Fibroblast of lung (primary cell): ENCODE measurements at regions not wholly inside any gene's neighbourhood (a gene's known extent, or its start where the extent isn't known, plus 50 kb on each side); places are given as distances from the start of the nearest gene placed in this dataset.

Experiments
- DNase-seq, 2 donors: peaks; one replicate each; pipeline versions ENCODE4 v3.0.0 to v3.0.0-alpha.2; 2010; ENCODE audit warnings: low read depth in 2 of 2
- H2AFZ ChIP-seq: 2 replicates; pipeline ENCODE4 v1.5.1; 2012; ENCODE audit warnings: low read length, control low read depth, inconsistent platforms
- H3K27ac ChIP-seq: 2 replicates; pipeline ENCODE4 v1.5.1; 2011; ENCODE audit warnings: low read length, control low read depth; ENCODE audit not compliant: insufficient read depth
- H3K27me3 ChIP-seq: 2 replicates; pipeline ENCODE4 v1.5.1; 2011; ENCODE audit warnings: mild to moderate bottlenecking, low read length; ENCODE audit not compliant: control insufficient read depth, insufficient read depth
- H3K36me3 ChIP-seq: 2 replicates; pipeline ENCODE4 v1.5.1; 2011; ENCODE audit warnings: low read length; ENCODE audit not compliant: control insufficient read depth, insufficient read depth
- H3K4me1 ChIP-seq: 2 replicates; pipeline ENCODE4 v1.5.1; 2011; ENCODE audit warnings: low read length; ENCODE audit not compliant: control insufficient read depth, insufficient read depth; ENCODE audit errors: extremely low read depth
- H3K4me2 ChIP-seq: 2 replicates; pipeline ENCODE4 v1.5.1; 2011; ENCODE audit warnings: low read length, control low read depth; ENCODE audit not compliant: insufficient read depth; ENCODE audit errors: extremely low read depth
- H3K4me3 ChIP-seq, 4 experiments: fragments of 200-600 bp in 1 of 4; sonication (generic) in 1 of 4; replicated peaks in 1 of 4; 2 replicates each; pipeline ENCODE4 v1.5.1; 2011 to 2016; ENCODE audit warnings: low read length in 4 of 4, low read depth in 3 of 4, mild to moderate bottlenecking in 3 of 4, control low read depth in 2 of 4, inconsistent platforms in 1 of 4, mixed read lengths in 1 of 4; ENCODE audit not compliant: insufficient read depth in 1 of 4; ENCODE audit errors: control extremely low read depth in 1 of 4
- H3K79me2 ChIP-seq: 2 replicates; pipeline ENCODE4 v1.5.1; 2012; ENCODE audit warnings: mild to moderate bottlenecking, low read length, inconsistent platforms; ENCODE audit not compliant: control insufficient read depth, insufficient read depth
- H3K9ac ChIP-seq: 2 replicates; pipeline ENCODE4 v1.5.1; 2011; ENCODE audit warnings: mild to moderate bottlenecking, low read length, control low read depth; ENCODE audit not compliant: insufficient read depth
- H3K9me3 ChIP-seq: 2 replicates; pipeline ENCODE4 v1.5.1; 2012; ENCODE audit warnings: low read depth, low read length; ENCODE audit not compliant: control insufficient read depth, insufficient read depth
- H4K20me1 ChIP-seq: 2 replicates; pipeline ENCODE4 v1.5.1; 2011; ENCODE audit warnings: low read length; ENCODE audit not compliant: control insufficient read depth, insufficient read depth; ENCODE audit errors: extremely low read depth
- CTCF ChIP-seq, 2 donors: IDR thresholded peaks in 1 of 2; conservative IDR thresholded peaks in 1 of 2; 1 replicate in 1 of 2; 2 replicates in 1 of 2; pipeline ENCODE4 v1.5.1; 2011 to 2012; ENCODE audit warnings: low read length in 2 of 2, control low read depth in 1 of 2, inconsistent platforms in 1 of 2, low read depth in 1 of 2, mild to moderate bottlenecking in 1 of 2
- EZH2 ChIP-seq: IDR thresholded peaks from 2 replicates; pipeline ENCODE4 v1.5.1; 2012; ENCODE audit warnings: low read length, control low read depth, mild to moderate bottlenecking; ENCODE audit errors: missing control alignments

DNA sequence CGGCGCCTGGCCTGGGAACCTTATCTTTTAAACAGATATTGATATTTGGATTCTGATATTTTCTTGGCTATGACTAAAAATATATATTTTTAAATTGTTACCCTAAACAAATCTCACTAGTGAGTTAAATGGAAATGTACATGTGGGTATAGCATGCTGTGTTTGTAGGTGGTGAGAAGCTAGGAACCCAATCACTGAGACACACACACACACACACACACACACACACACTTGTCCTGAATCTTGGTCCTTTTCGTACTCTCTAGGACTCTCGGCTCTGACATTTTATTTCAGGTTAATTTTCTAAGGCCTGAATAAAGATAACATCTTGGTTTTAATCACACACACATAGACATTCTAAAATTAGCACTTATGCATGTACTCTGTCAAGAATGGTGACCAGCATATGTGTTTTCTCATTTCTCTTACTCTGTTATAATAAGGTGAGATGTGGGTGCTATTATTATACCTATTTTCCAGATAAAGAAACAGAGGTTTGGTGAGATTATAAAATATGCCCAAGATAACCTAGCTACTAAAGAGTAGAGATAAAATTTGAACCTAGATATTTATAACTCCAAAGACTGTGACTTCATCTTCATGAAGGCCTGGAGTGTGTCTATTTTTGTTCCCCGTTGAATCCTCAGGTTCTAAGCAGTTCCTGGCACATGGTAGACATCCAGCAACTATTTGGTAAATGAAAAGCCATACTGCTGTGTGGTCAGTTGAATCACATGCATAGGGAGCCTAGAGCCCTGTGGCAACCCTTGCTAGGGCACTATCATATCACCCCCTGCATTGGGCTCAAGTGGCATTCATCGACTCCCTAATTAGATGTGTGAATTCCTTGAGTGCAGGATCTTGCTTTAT is 85.0 kb upstream of the RAB3GAP2 start:
- H3K36me3 ChIP-seq: no peaks in the 10 kb centered on the region
- H2AFZ ChIP-seq: no peak overlapping the region
- no peaks in the 10 kb centered on the region for H3K4me1 ChIP-seq
- H3K9me3 ChIP-seq: no peaks in the 10 kb centered on the region
- no peaks in the 10 kb centered on the region for H3K27me3 ChIP-seq
- no peak for TF ChIP-seq EZH2
- TF ChIP-seq CTCF (conservative IDR thresholded peaks at IDR 0.05 in 1 of 2, IDR thresholded peaks at IDR 0.05 in 1 of 2; ENCODE audit: low read depth in 1 of 2, low read length in 2 of 2): no peak
- no peak overlapping the region for H3K9ac ChIP-seq
- DNase-seq: no peak
- no peak overlapping the region for H3K4me2 ChIP-seq
- H4K20me1 ChIP-seq: no peaks in the 10 kb centered on the region
- no peak overlapping the region for H3K27ac ChIP-seq
- no peaks in the 10 kb centered on the region for H3K79me2 ChIP-seq
- H3K4me3 ChIP-seq: no peak overlapping the region

- Histone ChIP-seq H3K9ac (no peak overlapping the region), H3K4me3 (no peak overlapping the region), H3K27me3 (no peaks in the 10 kb centered on the region), H3K4me1 (no peaks in the 10 kb centered on the region), H3K27ac (no peak overlapping the region), H2AFZ (no peak overlapping the region), H3K79me2 (no peaks in the 10 kb centered on the region), H3K9me3 (no peaks in the 10 kb centered on the region), H3K36me3 (no peaks in the 10 kb centered on the region), H3K4me2 (no peak overlapping the region), H4K20me1 (no peaks in the 10 kb centered on the region)
- TF ChIP-seq CTCF (conservative IDR thresholded peaks at IDR 0.05 in 1 of 2, IDR thresholded peaks at IDR 0.05 in 1 of 2; ENCODE audit: low read depth in 1 of 2, low read length in 2 of 2): no peak
- TF ChIP-seq EZH2: no peak
- DNase-seq: no peak
These were observed 81.2 kb upstream of the RAB3GAP2 start for GRCh38 chr1:220353229-220354012.

DNA sequence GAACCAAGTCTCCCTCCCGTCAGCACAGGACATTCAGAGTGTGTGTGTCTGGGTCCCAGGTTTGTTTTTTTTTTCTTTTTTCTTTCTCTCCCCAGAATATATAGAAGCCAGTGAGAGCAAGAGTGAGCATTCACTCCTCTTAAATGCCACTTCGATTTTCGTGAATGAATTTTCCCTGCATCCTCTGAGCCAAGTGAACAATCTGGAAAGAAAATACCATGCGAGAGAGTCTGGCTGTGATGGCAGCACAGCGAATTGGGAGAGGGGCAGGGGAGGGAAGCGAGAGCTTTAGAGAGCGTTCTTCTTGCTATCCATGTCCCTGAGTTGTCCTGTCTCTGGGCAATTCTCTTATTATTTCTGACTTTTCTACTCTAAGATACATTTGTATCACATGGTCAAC is 76.0 kb upstream of the RAB3GAP2 start:
- Histone ChIP-seq H3K27me3 (no peaks in the 10 kb centered on the region), H3K9ac (no peak overlapping the region), H2AFZ (no peak overlapping the region), H3K4me1 (no peaks in the 10 kb centered on the region), H4K20me1 (no peaks in the 10 kb centered on the region), H3K9me3 (no peaks in the 10 kb centered on the region), H3K36me3 (no peaks in the 10 kb centered on the region), H3K79me2 (no peaks in the 10 kb centered on the region), H3K4me2 (no peak overlapping the region), H3K4me3 (no peak overlapping the region), H3K27ac (no peak overlapping the region)
- no peak for DNase-seq
- no peak for TF ChIP-seq EZH2
- TF ChIP-seq CTCF (conservative IDR thresholded peaks at IDR 0.05 in 1 of 2, IDR thresholded peaks at IDR 0.05 in 1 of 2; ENCODE audit: low read depth in 1 of 2, low read length in 2 of 2): no peak
